D341Med (cell line): ENCODE measurements at regions not wholly inside any gene's neighbourhood (a gene's known extent, or its start where the extent isn't known, plus 50 kb on each side); places are given as distances from the start of the nearest gene placed in this dataset.

Experiments
- DNase-seq: peaks from one replicate; pipeline ENCODE4 v3.0.0; 2012; ENCODE audit warnings: low spot score

DNA sequence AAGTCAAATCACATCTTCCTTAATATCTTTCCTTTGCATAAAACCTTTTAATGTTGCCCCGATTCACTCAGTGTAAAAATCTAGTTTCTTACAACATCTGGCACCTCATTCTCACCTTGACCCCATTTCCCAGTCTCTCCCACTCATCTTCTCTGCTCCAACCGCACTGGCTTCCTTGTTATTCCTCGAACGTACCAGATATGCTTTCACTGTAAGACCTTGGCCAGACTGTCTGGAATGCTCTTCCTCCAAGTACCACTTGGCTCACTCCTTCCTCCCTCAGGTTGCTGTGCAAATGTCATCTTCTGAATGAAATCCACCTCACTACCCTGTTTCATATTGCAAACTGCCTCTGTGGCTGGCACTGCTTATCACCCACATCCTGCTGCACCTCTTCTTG lies 433.6 kb downstream of the HAPSTR1 start:
- DNase-seq = no peak

DNA sequence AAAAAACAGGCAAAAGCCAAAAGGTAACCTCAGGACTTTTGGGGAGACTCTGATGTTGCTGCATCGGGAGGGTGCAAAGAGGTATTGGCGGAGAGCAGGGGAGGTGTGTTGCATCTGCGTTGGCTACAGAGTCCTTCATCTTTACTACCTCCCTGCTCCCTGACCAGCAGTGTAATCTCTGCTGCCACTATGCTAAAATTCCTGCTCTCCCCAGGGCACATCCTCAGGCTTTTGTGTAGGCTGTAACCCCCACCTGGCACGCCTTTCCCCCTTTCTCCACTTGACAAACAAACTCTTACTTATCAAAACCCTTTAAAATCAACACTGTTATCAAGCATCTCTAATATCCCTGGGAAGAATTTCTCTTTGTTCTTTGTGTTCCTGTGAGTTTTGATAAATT lies 435.3 kb downstream of the HAPSTR1 start:
- DNase-seq = no peak

DNA sequence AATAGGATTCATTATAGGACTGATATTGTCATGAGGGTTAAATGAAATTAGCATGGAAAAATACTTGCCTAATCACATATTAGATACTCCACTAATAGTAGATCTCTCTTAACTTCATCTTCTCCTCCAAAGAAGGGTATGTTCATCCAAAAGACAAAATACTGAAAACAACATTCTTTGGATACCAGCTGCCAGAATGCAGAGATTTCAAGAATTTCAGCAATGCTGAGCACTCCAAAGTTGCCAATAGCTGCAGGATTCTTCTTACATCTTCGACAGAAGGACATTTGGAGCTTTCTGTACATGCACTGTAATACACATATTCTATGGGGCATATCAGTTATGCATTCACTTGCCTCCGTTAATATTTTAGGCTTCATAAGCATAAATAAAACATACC lies 436.5 kb downstream of the HAPSTR1 start:
- DNase-seq = no peak

DNA sequence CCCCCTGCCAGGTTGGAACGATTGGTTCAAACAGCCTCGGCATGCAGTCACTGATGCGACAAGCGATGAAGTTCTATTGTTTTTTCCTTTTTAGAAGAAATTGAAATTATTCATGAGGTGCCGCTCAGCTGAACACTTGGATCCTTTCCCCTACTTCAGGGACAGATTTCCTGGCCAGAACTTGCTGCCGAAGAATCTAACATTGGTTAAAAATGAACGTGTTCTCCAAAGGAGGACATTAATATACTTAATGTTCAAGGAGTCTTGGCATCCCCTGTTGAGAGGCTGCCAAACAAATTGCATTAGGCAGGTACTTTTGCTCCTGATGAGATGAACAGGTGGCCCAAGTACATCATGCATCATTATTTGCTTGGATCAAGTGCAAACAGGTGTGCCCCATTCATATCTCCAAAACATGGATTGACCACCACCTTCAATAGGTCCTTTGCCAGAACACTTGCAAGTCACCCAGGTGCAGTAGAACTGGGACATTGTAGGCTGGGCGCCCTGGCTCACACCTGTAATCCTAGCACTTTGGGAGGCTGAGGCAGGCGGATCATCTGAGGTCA lies 437.2 kb downstream of the HAPSTR1 start:
- DNase-seq = no peak

DNA sequence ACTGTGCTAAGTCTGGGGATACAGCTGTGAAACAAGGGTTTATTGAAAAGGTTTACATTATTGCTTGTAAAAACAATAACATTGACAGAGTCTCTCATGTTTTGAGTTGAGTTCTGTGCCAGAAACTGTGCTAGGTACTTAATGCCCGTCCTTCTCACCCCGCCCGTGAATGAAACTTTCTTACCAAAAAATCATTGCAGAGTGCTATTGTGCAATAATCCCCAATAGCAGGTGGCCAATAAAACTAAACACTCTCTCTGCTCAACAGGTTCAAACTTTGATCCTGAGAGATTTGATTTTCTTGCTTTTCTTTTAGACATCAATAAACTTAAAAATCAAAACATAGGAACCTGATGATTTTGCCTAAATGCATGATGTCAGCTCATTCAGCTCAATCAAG lies 441.6 kb downstream of the HAPSTR1 start:
- DNase-seq = no peak

DNA sequence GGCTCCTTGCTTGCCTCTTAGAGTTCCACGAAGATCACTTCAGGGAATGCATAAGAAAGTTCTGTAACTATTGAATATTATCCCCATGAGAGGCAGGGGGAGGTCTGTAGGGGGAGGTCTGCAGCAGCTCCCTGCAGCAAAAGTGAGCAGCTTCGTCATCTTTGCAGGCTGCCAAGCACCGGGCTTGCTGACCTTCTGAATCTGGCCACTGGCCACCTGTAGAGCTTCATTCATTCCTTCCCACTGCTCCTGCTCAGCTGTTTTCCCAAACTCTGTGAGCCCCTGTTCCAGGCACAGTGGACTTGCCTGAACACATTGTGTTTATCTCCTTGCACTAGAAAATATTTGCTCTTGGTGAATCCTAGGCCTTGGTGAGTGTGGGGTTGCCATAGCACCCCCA lies 443.3 kb downstream of the HAPSTR1 start:
- DNase-seq = no peak

DNA sequence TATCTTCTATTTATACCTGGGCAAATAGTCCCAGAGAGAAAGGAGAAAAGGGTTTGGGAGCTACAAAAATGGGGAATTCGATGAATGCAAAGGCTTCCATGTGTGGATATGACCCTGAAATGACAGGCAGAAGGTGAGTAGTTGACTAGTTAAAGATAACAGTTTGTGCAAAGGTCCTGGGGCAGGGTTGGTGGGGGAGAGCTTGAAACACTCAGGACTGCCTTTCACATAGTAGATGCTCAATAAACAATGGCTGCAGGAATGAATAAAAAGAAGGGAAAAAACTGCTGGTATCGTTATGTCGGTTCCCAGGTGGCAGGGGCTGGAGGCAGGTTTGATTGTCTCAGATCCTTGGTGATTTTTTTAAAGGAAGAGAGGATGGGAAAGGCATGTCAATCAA lies 445.5 kb downstream of the HAPSTR1 start:
- DNase-seq = no peak

DNA sequence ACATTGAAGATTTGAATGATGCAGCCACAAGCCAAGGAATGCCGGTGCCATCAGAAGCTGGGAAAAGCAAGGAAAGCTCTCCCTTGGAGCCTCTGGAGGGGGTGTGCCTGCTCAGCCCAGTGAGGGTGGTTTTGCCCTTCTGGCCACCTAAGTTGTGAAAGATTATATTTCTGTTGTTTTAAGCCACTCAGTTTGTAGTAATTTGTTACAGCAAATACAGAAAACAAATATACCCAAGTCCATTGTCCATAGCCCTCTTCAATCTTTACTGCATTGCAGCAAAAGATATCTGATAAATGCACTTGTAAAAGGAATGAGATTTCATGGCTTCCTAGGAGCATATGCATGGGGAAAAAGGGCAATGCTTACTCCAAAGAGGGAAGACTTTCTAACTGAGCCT lies 447.9 kb downstream of the HAPSTR1 start:
- no peak for DNase-seq

DNA sequence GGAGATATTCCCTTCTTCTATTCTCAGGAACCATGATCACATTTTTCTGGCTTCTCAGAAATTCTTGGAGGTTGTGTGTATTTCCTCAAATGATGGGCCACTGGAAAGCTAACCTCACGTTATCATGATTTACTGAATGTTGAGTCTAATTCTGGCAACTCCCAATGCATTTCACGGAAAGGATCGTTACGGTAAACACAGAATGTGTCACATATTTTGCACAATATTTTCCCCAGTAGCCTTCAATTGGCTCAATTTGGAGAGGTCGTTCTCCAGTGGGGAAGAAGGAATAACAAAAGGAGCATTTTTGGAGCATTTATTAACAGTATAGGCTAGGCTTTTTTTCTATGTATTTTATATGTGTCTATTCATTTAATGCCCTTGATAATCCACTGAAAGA lies 450.3 kb downstream of the HAPSTR1 start:
- DNase-seq = no peak

DNA sequence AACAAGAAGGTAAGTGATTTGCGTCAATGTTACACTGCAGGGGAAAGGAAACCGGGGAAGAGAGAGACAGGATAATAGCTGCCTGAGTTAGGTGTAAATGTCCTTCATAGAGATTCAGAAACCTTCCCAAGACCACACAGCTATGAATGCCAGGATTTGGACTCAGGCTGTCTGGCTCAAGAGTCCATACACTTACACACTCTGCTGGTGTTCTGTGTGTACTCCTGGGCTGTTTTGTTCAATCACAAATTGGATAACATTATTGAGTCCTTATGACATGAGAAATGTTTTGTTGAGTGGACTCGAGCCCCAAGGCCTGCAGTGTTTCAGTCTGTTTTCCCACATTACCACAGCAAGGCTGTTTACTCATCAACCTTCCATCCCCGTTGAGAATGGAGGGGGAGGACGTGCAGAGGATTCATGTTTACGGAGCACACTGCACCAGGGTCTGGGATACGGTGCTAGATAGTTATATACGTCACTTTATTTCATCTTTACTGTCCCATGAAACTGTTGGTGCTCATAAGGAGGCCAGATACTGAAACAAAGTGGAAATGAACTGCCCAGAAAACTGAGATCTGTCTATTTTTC lies 450.8 kb downstream of the HAPSTR1 start:
- DNase-seq = no peak

DNA sequence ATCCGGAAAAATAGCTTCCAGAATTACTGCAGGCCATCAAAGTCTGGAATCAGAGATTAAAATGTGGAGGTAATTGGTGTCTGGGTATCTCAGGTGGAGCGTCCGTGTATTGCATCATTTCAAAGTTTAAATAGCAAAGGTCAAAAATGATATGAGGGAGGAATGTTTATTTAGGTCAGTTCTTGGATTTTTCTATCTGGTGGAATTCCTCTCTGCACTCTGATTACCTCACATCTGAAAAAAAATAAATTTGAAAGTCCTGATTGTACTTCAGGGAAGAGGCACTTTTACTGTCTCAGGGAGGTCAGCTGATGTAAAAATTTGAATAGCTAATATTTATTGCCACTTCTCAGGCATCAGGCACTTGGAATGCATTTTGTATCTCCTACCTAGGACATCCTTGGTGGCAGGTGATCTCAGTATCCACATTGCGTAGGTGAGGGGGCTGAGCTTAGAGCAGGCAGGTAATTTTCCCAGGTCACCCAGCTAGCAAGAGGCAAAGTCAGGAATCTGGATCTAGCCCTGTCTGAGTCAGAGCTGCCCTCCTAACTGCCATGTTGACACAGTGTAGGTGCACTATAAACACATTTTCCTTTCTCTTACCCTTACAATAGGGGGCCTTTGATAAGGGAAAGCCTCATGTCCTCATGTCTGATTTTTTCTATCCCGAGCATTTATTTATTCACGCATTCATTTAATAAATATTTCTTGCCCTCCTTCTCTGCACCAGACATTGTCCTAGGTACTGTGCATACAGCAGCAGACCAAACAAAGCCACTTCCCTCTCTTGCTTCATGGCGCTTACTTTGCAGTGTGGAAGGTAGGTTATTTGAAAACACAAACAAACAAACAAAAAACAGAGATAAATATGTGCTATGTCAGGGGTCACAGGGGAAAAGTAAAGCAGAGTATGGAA lies 454.3 kb downstream of the HAPSTR1 start:
- DNase-seq = no peak

DNA sequence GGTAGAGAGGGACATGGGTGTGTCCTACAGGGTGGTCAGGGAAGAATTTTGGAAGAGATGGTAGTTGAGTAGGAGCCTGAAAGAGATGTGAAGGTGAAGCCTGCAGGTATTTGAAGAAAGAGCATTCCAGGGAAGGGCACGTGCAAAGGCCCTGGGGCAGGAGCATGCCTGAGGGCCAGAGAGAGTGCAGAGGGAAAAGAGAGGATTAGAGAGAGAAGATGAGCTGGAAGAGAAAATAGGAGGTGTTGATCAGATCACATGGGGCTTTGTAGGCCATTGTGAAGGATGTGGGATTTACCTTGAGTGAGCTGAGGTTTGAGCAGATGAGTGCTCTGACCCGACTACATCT lies 455.0 kb downstream of the HAPSTR1 start:
- no peak for DNase-seq

DNA sequence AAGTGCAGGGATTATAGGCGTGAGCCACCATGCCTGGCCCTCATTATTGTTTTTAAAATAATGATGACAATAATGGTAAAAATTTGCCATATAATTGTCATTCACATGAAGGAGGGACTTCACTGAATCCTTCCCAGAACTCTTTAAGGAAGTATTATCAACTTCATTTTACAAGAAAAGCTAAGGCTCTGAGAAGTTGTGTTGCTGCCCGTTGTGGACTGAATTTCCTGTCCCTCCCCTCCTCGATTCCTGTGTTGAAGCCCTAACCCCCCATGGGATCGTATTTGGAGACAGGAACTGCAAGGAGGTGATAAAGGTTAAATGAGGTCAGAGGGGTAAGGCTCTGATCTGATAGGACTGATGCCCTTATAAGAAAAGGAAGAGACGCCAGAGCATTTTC lies 458.0 kb downstream of the HAPSTR1 start:
- no peak for DNase-seq

DNA sequence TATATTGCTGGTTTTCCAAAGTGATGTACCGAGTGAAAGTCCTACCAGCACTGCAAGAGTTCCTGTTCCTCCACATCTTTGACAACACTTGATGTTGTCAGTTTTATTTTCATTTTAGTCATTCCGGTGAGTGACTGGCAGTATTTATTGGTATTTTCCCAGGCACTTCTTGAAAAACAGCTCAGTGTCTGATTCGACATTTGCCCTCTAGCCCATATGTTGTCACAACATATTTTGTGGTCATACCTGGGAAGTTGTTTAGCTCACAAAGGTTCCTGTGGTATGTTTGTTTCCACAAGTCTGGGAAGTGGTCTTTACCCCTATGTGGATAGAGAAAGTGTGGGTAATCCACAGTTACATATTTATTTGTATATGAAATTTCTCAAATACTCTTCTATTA lies 463.6 kb downstream of the HAPSTR1 start:
- no peak for DNase-seq

DNA sequence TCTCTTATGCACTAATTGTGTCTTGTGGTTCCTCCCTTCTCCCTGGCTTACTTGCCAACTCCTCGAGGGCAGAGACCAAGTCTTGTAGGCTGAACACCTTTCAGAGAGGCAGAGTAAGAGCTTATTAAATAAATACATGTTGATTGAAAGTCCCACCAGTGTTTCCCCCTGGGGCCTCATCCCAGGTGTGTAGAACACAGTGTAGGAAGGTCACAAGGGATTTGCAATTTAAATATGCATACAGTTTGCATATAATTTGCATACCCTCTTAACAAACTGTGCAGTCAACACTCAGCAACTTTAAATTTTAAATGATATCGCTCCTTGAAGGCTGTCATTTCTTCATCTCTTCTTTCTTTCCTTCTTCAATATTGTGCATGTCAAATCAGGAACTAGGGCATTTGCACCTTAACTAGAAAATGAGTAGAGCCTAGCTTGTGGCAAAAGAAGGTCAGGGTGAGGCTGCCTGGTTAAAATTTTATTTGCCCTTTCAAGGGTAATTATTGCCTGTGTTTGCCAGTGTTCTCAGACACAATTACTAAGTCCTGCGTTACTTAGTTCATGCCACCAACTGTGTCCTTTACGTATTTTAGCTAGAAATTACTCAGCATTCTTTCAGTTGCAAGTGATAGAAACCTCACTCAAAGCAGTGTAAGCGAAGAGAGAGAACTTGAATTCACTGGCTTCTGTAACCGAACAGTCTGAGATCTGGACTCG lies 465.7 kb downstream of the HAPSTR1 start:
- DNase-seq = no peak

DNA sequence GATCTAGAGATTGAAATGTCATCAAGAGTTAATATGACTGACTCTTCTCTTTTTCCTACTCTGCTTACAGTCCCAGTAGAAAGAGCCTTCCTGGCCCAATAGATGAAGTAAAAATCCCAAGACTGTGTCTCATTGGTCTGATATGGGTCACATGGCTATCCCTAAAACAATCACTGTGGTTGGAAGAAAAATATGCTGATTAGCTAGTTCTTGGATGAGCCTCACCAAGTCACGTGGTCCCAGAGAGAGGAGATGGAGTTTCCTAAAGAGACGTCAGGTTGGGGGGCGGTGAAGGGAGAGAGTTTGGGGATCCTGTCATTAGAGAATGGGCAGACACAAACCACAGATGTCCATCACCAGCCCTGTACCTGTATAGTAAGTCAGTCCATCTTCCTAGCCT lies 466.3 kb downstream of the HAPSTR1 start:
- no peak for DNase-seq

DNA sequence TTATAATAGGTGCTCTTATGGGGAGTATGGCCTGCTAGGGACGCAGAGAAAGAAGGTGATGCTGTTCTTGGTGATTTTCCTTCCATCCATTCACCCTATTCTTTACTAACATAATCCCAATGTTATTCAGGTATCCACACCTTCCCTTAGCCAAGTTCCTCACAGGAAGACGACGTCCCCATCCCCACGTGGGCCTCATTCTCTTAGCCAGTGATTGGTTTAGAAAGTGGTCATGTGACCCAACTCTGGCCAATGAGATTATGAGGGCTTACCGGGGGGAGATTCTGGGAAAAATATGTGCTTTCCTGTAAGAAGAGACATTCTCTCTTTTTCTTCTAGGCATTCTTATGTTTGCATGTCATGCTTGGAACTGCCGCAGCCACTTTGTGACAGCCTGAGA lies 474.7 kb downstream of the HAPSTR1 start:
- no peak for DNase-seq

DNA sequence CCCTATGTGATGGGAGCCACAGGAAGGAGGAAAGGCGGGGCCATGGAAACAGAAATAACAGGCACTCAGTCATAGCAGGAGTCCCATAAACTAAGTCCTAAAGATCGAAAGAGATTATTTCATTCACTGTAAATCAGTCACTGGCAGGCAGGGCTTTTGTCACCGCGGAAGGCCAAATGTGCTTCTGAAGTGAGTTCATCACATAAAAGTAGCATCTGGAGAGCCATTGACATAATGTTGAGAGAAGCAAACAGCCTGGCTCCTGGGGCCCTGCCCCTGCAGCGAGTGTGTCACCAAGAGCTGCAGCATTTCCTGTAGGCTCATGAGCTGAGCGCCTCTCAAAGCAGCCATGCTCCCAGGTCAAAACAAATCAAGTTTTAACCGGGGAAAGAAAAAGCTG lies 476.2 kb downstream of the HAPSTR1 start:
- DNase-seq = no peak

DNA sequence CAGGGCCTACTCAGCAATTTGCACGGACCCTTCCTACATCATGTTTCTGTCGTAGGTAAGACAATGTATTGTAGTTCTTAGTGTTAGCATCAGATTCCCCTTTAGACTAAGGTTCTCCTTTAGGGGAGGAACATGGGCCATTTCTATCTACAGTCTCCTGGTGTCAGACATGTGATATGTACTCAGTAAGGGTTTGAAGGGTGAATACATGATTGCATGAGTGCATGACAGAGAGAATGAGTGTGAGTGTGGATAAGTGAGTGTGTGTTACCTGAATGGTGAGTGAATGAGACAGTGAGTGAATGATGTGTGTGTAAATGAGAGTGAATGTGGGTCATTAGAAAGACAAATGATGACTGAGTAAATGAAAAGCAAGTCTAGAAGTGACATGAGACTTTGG lies 476.8 kb downstream of the HAPSTR1 start:
- DNase-seq = no peak

DNA sequence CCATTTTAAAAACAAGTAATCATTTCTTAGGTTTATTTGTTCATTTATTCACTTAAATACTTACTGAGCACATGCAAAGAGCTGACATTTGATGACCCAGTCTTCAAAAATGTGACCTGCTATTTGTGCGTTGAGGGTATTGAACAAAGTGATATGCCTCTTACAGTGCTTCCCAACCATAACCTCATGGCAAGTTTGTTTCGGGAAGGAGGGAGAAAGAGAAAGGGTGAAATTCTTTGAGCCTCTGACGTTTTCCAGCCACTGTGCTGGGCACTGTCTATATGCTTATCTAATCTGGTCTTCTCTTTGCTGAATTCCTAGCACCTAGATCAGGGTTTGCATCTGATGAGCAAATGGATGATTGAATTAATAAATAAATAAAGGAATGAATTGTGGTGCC lies 479.1 kb downstream of the HAPSTR1 start:
- no peak for DNase-seq

DNA sequence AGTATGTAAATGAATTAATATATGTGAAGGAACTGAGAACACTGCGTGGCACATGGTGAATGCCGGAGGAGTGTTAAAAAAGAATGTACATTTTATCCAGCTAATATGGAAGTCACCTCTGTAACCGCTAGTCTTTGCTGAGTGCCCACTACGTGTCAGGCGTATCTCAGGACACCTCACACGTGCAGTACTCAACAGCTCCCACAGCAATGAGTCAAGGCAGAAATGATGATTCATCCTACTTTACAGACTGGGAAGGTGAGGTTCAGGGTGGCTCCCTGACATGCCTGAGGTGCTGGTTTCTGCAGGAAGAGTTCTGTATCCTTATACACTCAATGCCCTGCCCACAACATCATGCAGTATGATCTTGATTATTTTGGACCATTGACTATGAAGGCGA lies 487.0 kb downstream of the HAPSTR1 start:
- no peak for DNase-seq

DNA sequence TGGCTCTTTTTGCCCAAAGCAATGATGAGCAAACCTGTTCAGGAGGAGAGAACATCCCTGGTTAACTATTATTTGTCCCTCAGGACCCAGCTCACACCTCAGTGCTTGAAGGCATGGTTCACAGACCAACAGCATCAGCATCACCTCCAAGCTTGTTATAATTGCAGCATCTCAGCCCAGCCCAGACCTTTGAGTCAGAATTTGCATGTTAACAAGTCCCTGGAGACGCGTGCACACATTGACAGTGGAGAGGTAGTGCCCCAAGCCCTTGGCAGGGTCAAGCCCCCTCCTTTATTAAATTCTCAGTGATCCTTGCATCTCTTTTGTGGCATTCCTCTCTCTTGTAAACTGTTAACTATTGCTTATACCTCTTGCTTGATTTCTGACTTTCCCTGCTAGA lies 488.6 kb downstream of the HAPSTR1 start:
- no peak for DNase-seq

DNA sequence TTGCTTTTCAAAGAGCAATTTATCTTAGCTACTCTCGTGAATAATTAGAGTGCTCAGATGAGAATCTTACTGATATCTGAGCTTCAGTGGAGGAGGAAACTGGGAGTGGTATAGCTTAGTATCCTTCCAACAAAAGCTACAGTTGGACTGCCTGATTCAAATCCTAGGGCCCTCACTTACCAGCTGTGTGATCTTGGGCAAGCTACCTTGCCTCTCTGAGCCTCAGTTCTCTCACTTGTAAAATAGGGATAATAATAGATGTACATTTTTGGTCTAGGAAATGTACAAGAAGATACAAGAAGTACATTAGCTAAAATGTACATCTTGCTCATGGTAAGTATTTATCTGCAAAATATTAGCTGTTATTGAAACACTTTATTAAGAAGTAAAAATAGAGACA lies 502.0 kb downstream of the HAPSTR1 start:
- DNase-seq = no peak
